ACC112 (cell line): ENCODE measurements at regions not wholly inside any gene's neighbourhood (a gene's known extent, or its start where the extent isn't known, plus 50 kb on each side); places are given as distances from the start of the nearest gene placed in this dataset.

Experiments used
- H2AFZ ChIP-seq: fragments of 200-600 bp; sonication (generic); one replicate; pipeline ENCODE4 v1.6.0; 2017; ENCODE audit warnings: antibody characterized with exemption, low read length; ENCODE audit not compliant: unreplicated experiment
- H3K27ac ChIP-seq: fragments of 200-600 bp; sonication (generic); 2 replicates; pipeline ENCODE4 v1.5.1; 2014; ENCODE audit warnings: low read depth, mild to moderate bottlenecking, antibody characterized with exemption, low read length, moderate library complexity
- H3K27me3 ChIP-seq: fragments of 200-600 bp; sonication (generic); 2 replicates; pipeline ENCODE4 v1.6.1; 2014; ENCODE audit warnings: mild to moderate bottlenecking, antibody characterized with exemption, low read length, moderate library complexity, mixed read lengths; ENCODE audit not compliant: insufficient read depth
- H3K36me3 ChIP-seq: fragments of 200-600 bp; sonication (generic); 2 replicates; pipeline ENCODE4 v1.6.1; 2016; ENCODE audit warnings: mild to moderate bottlenecking, antibody characterized with exemption, low read length, moderate library complexity, mixed read lengths; ENCODE audit not compliant: insufficient read depth
- H3K4me1 ChIP-seq: fragments of 200-600 bp; sonication (generic); one replicate; pipeline ENCODE4 v1.6.1; 2016; ENCODE audit warnings: low read length, mixed read lengths; ENCODE audit not compliant: insufficient read depth, unreplicated experiment, control insufficient read depth
- H3K4me3 ChIP-seq: fragments of 200-600 bp; sonication (generic); 2 replicates; pipeline ENCODE4 v1.5.1; 2014; ENCODE audit warnings: mild to moderate bottlenecking, low read depth, low read length
- H3K79me2 ChIP-seq: fragments of 200-600 bp; sonication (generic); one replicate; pipeline ENCODE4 v1.6.0; 2016; ENCODE audit warnings: low read length; ENCODE audit not compliant: control insufficient read depth, unreplicated experiment, insufficient read depth

- H2AFZ ChIP-seq = no peak overlapping the region
- no peaks in the 10 kb centered on the region for H3K4me1 ChIP-seq
- H3K79me2 ChIP-seq = no peaks in the 10 kb centered on the region
- H3K27ac ChIP-seq = no peak overlapping the region
- no peak overlapping the region for H3K4me3 ChIP-seq
- H3K27me3 ChIP-seq = peaks cover 64% of the 10 kb centered on the region
- H3K36me3 ChIP-seq = no peaks in the 10 kb centered on the region
Observed at GRCh38 chr2:11043245-11043644, 112.0 kb upstream of the SLC66A3 start.

- H3K79me2 ChIP-seq = no peaks in the 10 kb centered on the region
- H2AFZ ChIP-seq = no peak overlapping the region
- no peak overlapping the region for H3K4me3 ChIP-seq
- H3K27me3 ChIP-seq = peaks cover 65% of the 10 kb centered on the region
- H3K4me1 ChIP-seq = no peaks in the 10 kb centered on the region
- no peaks in the 10 kb centered on the region for H3K36me3 ChIP-seq
- no peak overlapping the region for H3K27ac ChIP-seq
Observed at GRCh38 chr2:11044201-11044600, 111.1 kb upstream of the SLC66A3 start.

- no peak overlapping the region for H3K27ac ChIP-seq
- no peaks in the 10 kb centered on the region for H3K79me2 ChIP-seq
- H2AFZ ChIP-seq = no peak overlapping the region
- no peaks in the 10 kb centered on the region for H3K36me3 ChIP-seq
- H3K27me3 ChIP-seq = peaks cover 66% of the 10 kb centered on the region
- no peak overlapping the region for H3K4me3 ChIP-seq
- H3K4me1 ChIP-seq = no peaks in the 10 kb centered on the region
Observed at GRCh38 chr2:11045294-11045693, 110.0 kb upstream of the SLC66A3 start.

- H3K36me3 ChIP-seq = no peaks in the 10 kb centered on the region
- no peak overlapping the region for H2AFZ ChIP-seq
- peaks cover 41% of the 10 kb centered on the region for H3K27me3 ChIP-seq
- H3K79me2 ChIP-seq = no peaks in the 10 kb centered on the region
- no peak overlapping the region for H3K4me3 ChIP-seq
- no peaks in the 10 kb centered on the region for H3K4me1 ChIP-seq
- no peak overlapping the region for H3K27ac ChIP-seq
Observed at GRCh38 chr2:11048335-11049008, 106.8 kb upstream of the SLC66A3 start.

- no peaks in the 10 kb centered on the region for H3K4me1 ChIP-seq
- H3K4me3 ChIP-seq = no peak overlapping the region
- H2AFZ ChIP-seq = no peak overlapping the region
- no peaks in the 10 kb centered on the region for H3K36me3 ChIP-seq
- H3K79me2 ChIP-seq = no peaks in the 10 kb centered on the region
- no peak overlapping the region for H3K27ac ChIP-seq
- peaks cover 34% of the 10 kb centered on the region for H3K27me3 ChIP-seq
Observed at GRCh38 chr2:11050565-11050964, 104.7 kb upstream of the SLC66A3 start.

- Histone ChIP-seq H3K36me3 (no peaks in the 10 kb centered on the region), H3K27me3 (peaks cover 34% of the 10 kb centered on the region), H3K4me3 (no peak overlapping the region), H3K79me2 (no peaks in the 10 kb centered on the region), H3K4me1 (no peaks in the 10 kb centered on the region), H3K27ac (no peak overlapping the region), H2AFZ (no peak overlapping the region)
Observed at GRCh38 chr2:11051280-11051679, 104.0 kb upstream of the SLC66A3 start.

GRCh38 chr2:11053546-11053945 lies 101.7 kb upstream of the SLC66A3 start:
- Histone ChIP-seq H2AFZ (no peak overlapping the region), H3K79me2 (no peaks in the 10 kb centered on the region), H3K36me3 (no peaks in the 10 kb centered on the region), H3K4me1 (no peaks in the 10 kb centered on the region), H3K27me3 (peaks cover 54% of the 10 kb centered on the region), H3K27ac (no peak overlapping the region), H3K4me3 (no peak overlapping the region)

- Histone ChIP-seq H3K27me3 (peaks cover 53% of the 10 kb centered on the region), H2AFZ (no peak overlapping the region), H3K36me3 (no peaks in the 10 kb centered on the region), H3K79me2 (no peaks in the 10 kb centered on the region), H3K4me1 (no peaks in the 10 kb centered on the region), H3K4me3 (no peak overlapping the region), H3K27ac (no peak overlapping the region)
Observed at GRCh38 chr2:11054783-11055678, 100.2 kb upstream of the SLC66A3 start.

GRCh38 chr2:11055679-11056215 lies 99.5 kb upstream of the SLC66A3 start:
- Histone ChIP-seq H2AFZ (no peak overlapping the region), H3K4me3 (no peak overlapping the region), H3K36me3 (no peaks in the 10 kb centered on the region), H3K4me1 (no peaks in the 10 kb centered on the region), H3K27me3 (peaks cover 55% of the 10 kb centered on the region), H3K27ac (no peak overlapping the region), H3K79me2 (no peaks in the 10 kb centered on the region)

GRCh38 chr2:11056614-11057013 lies 98.7 kb upstream of the SLC66A3 start:
- Histone ChIP-seq H3K27ac (no peak overlapping the region), H3K27me3 (peaks cover 59% of the 10 kb centered on the region)

More at GRCh38 chr2:11056614-11057013, 98.7 kb upstream of the SLC66A3 start:
- Histone ChIP-seq H3K79me2 (no peaks in the 10 kb centered on the region), H3K36me3 (no peaks in the 10 kb centered on the region), H2AFZ (no peak overlapping the region), H3K4me3 (no peak overlapping the region), H3K4me1 (no peaks in the 10 kb centered on the region)
